GM12878 (cell line): ENCODE measurements at regions not wholly inside any gene's neighbourhood (a gene's known extent, or its start where the extent isn't known, plus 50 kb on each side); places are given as distances from the start of the nearest gene placed in this dataset.

Experiments
- ATAC-seq: fragments of 200-7000 bp; cut with Tn5 transposase; 3 replicates; pipeline ENCODE4 v1.9.1; 2020; ENCODE audit warnings: mild to moderate bottlenecking, moderate library complexity
- BruUV-seq: library from RNA; stranded (reverse); fragments of 400-500 nt; replicated peaks from 2 replicates; lab custom pipeline; 2021; lab: Mats Ljungman, UMichigan
- CTCF ChIA-PET: fragments of 300-600 bp; sonication (Branson Sonifier 250); formaldehyde crosslinking; extraction: SDS; loops from one replicate; lab custom pipeline; 2021; ENCODE audit warnings: inconsistent platforms; lab: Yijun Ruan, JAX
- POLR2A ChIA-PET: fragments of 350-600 bp; formaldehyde crosslinking; extraction: SDS; loops from one replicate; lab custom pipeline; 2021; ENCODE audit warnings: inconsistent platforms; lab: Charles Lee
- RAD21 ChIA-PET: fragments of 300-600 bp; sonication (Branson Sonifier 250); formaldehyde crosslinking; loops from one replicate; lab custom pipeline; 2023; ENCODE audit warnings: antibody characterized with exemption; ENCODE audit not compliant: unreplicated experiment; lab: Charles Lee
- SMC1A ChIA-PET: fragments of 300-600 bp; sonication (Branson Sonifier 250); formaldehyde crosslinking; loops from one replicate; lab custom pipeline; 2023; ENCODE audit not compliant: unreplicated experiment, uncharacterized antibody; lab: Charles Lee
- DNase-seq: peaks from one replicate; pipeline ENCODE4 v3.0.0-alpha.2; 2011; ENCODE audit warnings: low read depth, low spot score
- FAIRE-seq: peaks from 3 replicates; lab custom pipeline; 2011; peaks lifted over from hg19 to GRCh38; lab: Jason Lieb, UNC
- H2AFZ ChIP-seq: 2 replicates; pipeline ENCODE4 v1.6.0; 2011; ENCODE audit warnings: low read depth, low read length, control low read depth; ENCODE audit not compliant: control insufficient read depth
- H3K27ac ChIP-seq: 2 replicates; pipeline ENCODE4 v1.5.1; 2011; ENCODE audit warnings: control low read depth; ENCODE audit not compliant: control insufficient read depth, insufficient read depth
- H3K27me3 ChIP-seq, 2 experiments: replicated peaks in 1 of 2; 2 replicates each; pipeline versions ENCODE4 v1.6.0 to v1.6.1; 2011; ENCODE audit warnings: low read length in 1 of 2; ENCODE audit not compliant: control insufficient read depth in 2 of 2, insufficient read depth in 2 of 2
- H3K36me3 ChIP-seq, 2 experiments: 2 replicates each; pipeline ENCODE4 v1.5.1; 2011; ENCODE audit warnings: low read length in 1 of 2; ENCODE audit not compliant: control insufficient read depth in 2 of 2, insufficient read depth in 2 of 2
- H3K4me1 ChIP-seq: 2 replicates; pipeline ENCODE4 v1.6.1; 2011; ENCODE audit warnings: mild to moderate bottlenecking, low read length, moderate library complexity, mixed read lengths; ENCODE audit not compliant: control insufficient read depth, insufficient read depth
- H3K4me2 ChIP-seq: 2 replicates; pipeline ENCODE4 v1.6.0; 2011; ENCODE audit warnings: control low read depth; ENCODE audit not compliant: control insufficient read depth, insufficient read depth
- H3K4me3 ChIP-seq: fragments of 200-600 bp; sonication (generic); 2 replicates; pipeline ENCODE4 v1.5.1; 2016
- H3K79me2 ChIP-seq: 2 replicates; pipeline ENCODE4 v1.6.0; 2011; ENCODE audit warnings: low read length; ENCODE audit not compliant: control insufficient read depth, insufficient read depth
- H3K9ac ChIP-seq: 2 replicates; pipeline ENCODE4 v1.8.0; 2011; ENCODE audit warnings: low read length, control low read depth, mixed read lengths; ENCODE audit not compliant: control insufficient read depth, insufficient read depth
- H3K9me3 ChIP-seq: replicated peaks from 3 replicates; pipeline ENCODE4 v1.5.1; 2011; ENCODE audit warnings: mild to moderate bottlenecking, low read length; ENCODE audit not compliant: control insufficient read depth, insufficient read depth
- H4K20me1 ChIP-seq: 2 replicates; pipeline ENCODE4 v1.6.0; 2011; ENCODE audit not compliant: control insufficient read depth, insufficient read depth
- CHD2 ChIP-seq: IDR thresholded peaks from 2 replicates; pipeline ENCODE4 v1.6.1; 2011; ENCODE audit warnings: low read depth, low read length, improper control_type of control experiment, borderline replicate concordance
- EED ChIP-seq: sonication (generic); IDR thresholded peaks from 2 replicates; pipeline ENCODE4 v1.6.1; 2016; ENCODE audit warnings: antibody characterized with exemption, low read depth
- FOXK2 ChIP-seq: fragments of 450-650 bp; IDR thresholded peaks from 2 replicates; pipeline ENCODE4 v1.6.1; 2017; ENCODE audit warnings: mild to moderate bottlenecking, moderate library complexity
- HDAC2 ChIP-seq: fragments of 200-600 bp; sonication (generic); IDR thresholded peaks from 2 replicates; pipeline ENCODE4 v1.6.1; 2017
- IKZF2 ChIP-seq, 2 experiments: fragments of 450-650 bp; IDR thresholded peaks; 2 replicates each; pipeline ENCODE4 v1.6.1; 2017; ENCODE audit warnings: mild to moderate bottlenecking in 2 of 2, moderate library complexity in 2 of 2
- MTA3 ChIP-seq: IDR thresholded peaks from 2 replicates; pipeline ENCODE4 v1.6.1; 2012; ENCODE audit warnings: low read length, inconsistent platforms, borderline replicate concordance
- NBN ChIP-seq: fragments of 450-650 bp; IDR thresholded peaks from 2 replicates; pipeline ENCODE4 v1.6.1; 2016
- NFYA ChIP-seq: IDR thresholded peaks from 2 replicates; pipeline ENCODE4 v1.6.1; 2011; ENCODE audit warnings: low read depth, mild to moderate bottlenecking, low read length, improper control_type of control experiment, borderline replicate concordance
- NRF1 ChIP-seq: conservative IDR thresholded peaks from 2 replicates; pipeline ENCODE4 v1.6.1; 2011; ENCODE audit warnings: mild to moderate bottlenecking, low read depth, low read length, improper control_type of control experiment
- RELA ChIP-seq: fragments of 450-650 bp; IDR thresholded peaks from 2 replicates; pipeline ENCODE4 v1.8.0; 2014; ENCODE audit warnings: borderline replicate concordance; ENCODE audit not compliant: partially characterized antibody
- SUPT20H ChIP-seq: IDR thresholded peaks from 2 replicates; pipeline ENCODE4 v1.6.1; 2011; ENCODE audit warnings: low read depth, mild to moderate bottlenecking, low read length, moderate library complexity, borderline replicate concordance; ENCODE audit not compliant: control insufficient read depth
- SUZ12 ChIP-seq: fragments of 200-600 bp; sonication (generic); IDR thresholded peaks from one replicate; pipeline ENCODE4 v1.6.1; 2018; ENCODE audit warnings: antibody characterized with exemption, mild to moderate bottlenecking; ENCODE audit not compliant: unreplicated experiment
- WGBS: methylation state at CpG from one replicate; pipeline ENCODE4 v1.1.6; 2016; ENCODE audit warnings: low lambda C conversion rate; ENCODE audit not compliant: insufficient replicate concordance, insufficient coverage; ENCODE audit errors: missing lambda C conversion rate; 5-methylcytosine and 5-hydroxymethylcytosine counted together
- in situ Hi-C: fragments of 300-500 bp; cut with MboI; formaldehyde crosslinking; loops from 9 replicates; pipeline ENCODE4 v1.14.3; 2018; ENCODE audit warnings: mixed read lengths
- intact Hi-C: fragments of 100-400 bp; cut with micrococcal nuclease; formaldehyde crosslinking; loops from one replicate; pipeline ENCODE4 v1.14.2; 2022; ENCODE audit not compliant: unreplicated experiment
- TF ChIP-seq, protein P1 (sequence below): fragments of 450-650 bp; IDR thresholded peaks from 2 replicates; pipeline ENCODE4 v1.6.1; 2018; ENCODE audit warnings: mild to moderate bottlenecking, low read depth, moderate library complexity; ENCODE audit not compliant: partially characterized antibody
- TF ChIP-seq, protein P2 (sequence below), 3 experiments: IDR thresholded peaks in 2 of 3; conservative IDR thresholded peaks in 1 of 3; 2 replicates each; pipeline ENCODE4 v1.5.1; 2011; ENCODE audit warnings: low read depth in 3 of 3, low read length in 3 of 3, mild to moderate bottlenecking in 3 of 3, control low read depth in 2 of 3, moderate library complexity in 2 of 3, inconsistent platforms in 1 of 3, mixed read lengths in 1 of 3; ENCODE audit not compliant: control insufficient read depth in 2 of 3, insufficient read depth in 1 of 3; ENCODE audit errors: extremely low read depth in 1 of 3

DNA sequence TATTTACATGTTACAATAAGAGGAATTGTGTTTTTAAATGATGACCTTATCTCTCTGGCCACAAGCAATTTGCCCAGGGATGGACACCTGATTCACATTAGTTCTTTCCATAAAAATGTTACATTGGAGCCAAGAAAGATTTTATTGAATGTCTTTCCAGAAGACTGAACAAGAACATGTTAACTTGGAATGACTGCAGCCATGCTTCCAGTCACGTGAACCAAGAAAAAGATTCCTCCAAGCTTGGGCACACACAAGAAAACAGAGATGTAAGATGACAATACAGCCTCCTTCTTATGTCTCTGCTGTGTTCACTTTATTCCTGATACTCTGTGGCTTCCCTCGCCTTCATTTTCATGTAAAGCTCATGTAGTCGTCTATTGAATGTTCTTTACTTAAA is 737.6 kb downstream of the TRIML1 start (continued):
- TF ChIP-seq, protein P1, sequence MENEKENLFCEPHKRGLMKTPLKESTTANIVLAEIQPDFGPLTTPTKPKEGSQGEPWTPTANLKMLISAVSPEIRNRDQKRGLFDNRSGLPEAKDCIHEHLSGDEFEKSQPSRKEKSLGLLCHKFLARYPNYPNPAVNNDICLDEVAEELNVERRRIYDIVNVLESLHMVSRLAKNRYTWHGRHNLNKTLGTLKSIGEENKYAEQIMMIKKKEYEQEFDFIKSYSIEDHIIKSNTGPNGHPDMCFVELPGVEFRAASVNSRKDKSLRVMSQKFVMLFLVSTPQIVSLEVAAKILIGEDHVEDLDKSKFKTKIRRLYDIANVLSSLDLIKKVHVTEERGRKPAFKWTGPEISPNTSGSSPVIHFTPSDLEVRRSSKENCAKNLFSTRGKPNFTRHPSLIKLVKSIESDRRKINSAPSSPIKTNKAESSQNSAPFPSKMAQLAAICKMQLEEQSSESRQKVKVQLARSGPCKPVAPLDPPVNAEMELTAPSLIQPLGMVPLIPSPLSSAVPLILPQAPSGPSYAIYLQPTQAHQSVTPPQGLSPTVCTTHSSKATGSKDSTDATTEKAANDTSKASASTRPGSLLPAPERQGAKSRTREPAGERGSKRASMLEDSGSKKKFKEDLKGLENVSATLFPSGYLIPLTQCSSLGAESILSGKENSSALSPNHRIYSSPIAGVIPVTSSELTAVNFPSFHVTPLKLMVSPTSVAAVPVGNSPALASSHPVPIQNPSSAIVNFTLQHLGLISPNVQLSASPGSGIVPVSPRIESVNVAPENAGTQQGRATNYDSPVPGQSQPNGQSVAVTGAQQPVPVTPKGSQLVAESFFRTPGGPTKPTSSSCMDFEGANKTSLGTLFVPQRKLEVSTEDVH: no peak
- TF ChIP-seq CHD2 (no peak), RELA (no peak), FOXK2 (no peak), IKZF2 (IDR thresholded peaks at IDR 0.05) (no peak)

DNA sequence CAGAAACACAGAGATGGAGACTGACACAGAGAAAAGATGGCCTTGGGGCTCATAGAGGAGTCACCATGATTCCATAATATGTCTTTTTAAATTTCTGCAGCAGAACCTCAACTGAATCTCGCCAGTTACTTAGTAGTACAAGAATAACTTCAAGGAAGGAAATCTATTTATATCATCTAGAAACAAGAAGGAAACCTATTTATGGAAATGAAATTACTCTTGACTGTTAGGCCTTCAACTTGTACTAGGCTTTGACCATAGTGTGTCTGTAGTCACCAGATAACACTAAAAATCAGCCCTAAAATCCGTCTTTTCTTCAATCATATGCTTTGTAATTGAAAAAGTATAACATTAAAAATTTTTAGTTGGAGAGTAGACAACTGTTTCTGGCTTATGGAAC is 740.4 kb downstream of the TRIML1 start:
- CTCF ChIA-PET: no interaction called here
- no TSS peak for BruUV-seq
- in situ Hi-C loops (no loop called here), intact Hi-C loops (no loop called here)
- no peak overlapping the region for H2AFZ ChIP-seq
- no peaks in the 10 kb centered on the region for H3K4me1 ChIP-seq
- SMC1A ChIA-PET: no interaction called here
- H3K27me3 ChIP-seq: no peaks in the 10 kb centered on the region
- H3K9ac ChIP-seq: no peak overlapping the region
- H3K9me3 ChIP-seq: no peaks in the 10 kb centered on the region
- DNase-seq: no peak
- no peak for FAIRE-seq
- H3K4me3 ChIP-seq: no peak overlapping the region
- TF ChIP-seq NFYA (no peak), HDAC2 (no peak), NBN (no peak), EED (no peak), SUZ12 (no peak), NRF1 (no peak), SUPT20H (no peak), MTA3 (no peak)
- TF ChIP-seq, protein P2, sequence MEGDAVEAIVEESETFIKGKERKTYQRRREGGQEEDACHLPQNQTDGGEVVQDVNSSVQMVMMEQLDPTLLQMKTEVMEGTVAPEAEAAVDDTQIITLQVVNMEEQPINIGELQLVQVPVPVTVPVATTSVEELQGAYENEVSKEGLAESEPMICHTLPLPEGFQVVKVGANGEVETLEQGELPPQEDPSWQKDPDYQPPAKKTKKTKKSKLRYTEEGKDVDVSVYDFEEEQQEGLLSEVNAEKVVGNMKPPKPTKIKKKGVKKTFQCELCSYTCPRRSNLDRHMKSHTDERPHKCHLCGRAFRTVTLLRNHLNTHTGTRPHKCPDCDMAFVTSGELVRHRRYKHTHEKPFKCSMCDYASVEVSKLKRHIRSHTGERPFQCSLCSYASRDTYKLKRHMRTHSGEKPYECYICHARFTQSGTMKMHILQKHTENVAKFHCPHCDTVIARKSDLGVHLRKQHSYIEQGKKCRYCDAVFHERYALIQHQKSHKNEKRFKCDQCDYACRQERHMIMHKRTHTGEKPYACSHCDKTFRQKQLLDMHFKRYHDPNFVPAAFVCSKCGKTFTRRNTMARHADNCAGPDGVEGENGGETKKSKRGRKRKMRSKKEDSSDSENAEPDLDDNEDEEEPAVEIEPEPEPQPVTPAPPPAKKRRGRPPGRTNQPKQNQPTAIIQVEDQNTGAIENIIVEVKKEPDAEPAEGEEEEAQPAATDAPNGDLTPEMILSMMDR (IDR thresholded peaks at IDR 0.05 in 2 of 3, conservative IDR thresholded peaks at IDR 0.05 in 1 of 3; ENCODE audit: control insufficient read depth in 2 of 3, extremely low read depth in 1 of 3, insufficient read depth in 1 of 3, low read depth in 3 of 3, low read length in 3 of 3): no peak
- no peak for ATAC-seq
- H3K36me3 ChIP-seq: no peaks in the 10 kb centered on the region
- POLR2A ChIA-PET: no interaction called here
- H3K79me2 ChIP-seq: no peaks in the 10 kb centered on the region
- no peak overlapping the region for H3K4me2 ChIP-seq
- no peaks in the 10 kb centered on the region for H4K20me1 ChIP-seq
- RAD21 ChIA-PET: no interaction called here
- H3K27ac ChIP-seq: no peak overlapping the region
- 0% methylated on average over 2 of the region's 2 CpGs for WGBS
